SK-N-MC (cell line): ENCODE measurements at regions not wholly inside any gene's neighbourhood (a gene's known extent, or its start where the extent isn't known, plus 50 kb on each side); places are given as distances from the start of the nearest gene placed in this dataset.
"Not testable (repeated sequence)": the region's sequence is repeated elsewhere in the genome, so short reads cannot be mapped to it uniquely, and the experiment has no call there.

Source experiments
- DNase-seq: peaks from one replicate; pipeline ENCODE4 v3.0.0-alpha.2; 2011; ENCODE audit warnings: low read depth, low spot score
- H3K27ac ChIP-seq: fragments of 200-600 bp; sonication (generic); 2 replicates; pipeline ENCODE4 v1.5.1; 2016; ENCODE audit warnings: mixed run types
- H3K36me3 ChIP-seq: fragments of 200-600 bp; sonication (generic); 2 replicates; pipeline ENCODE4 v1.6.1; 2017; ENCODE audit warnings: antibody characterized with exemption, low read length, mixed read lengths; ENCODE audit not compliant: insufficient read depth
- H3K4me3 ChIP-seq: fragments of 200-600 bp; sonication (generic); 2 replicates; pipeline ENCODE4 v1.5.1; 2016
- H3K9ac ChIP-seq: fragments of 200-600 bp; sonication (generic); 2 replicates; pipeline ENCODE4 v1.8.0; 2017; ENCODE audit warnings: mixed run types, mixed read lengths; ENCODE audit not compliant: insufficient read length
- H3K9me3 ChIP-seq: fragments of 200-600 bp; sonication (generic); 2 replicates; pipeline ENCODE4 v1.6.1; 2017; ENCODE audit warnings: low read depth, mild to moderate bottlenecking, antibody characterized with exemption, low read length, moderate library complexity, mixed read lengths
- EZH2 ChIP-seq: fragments of 200-600 bp; sonication (generic); IDR thresholded peaks from one replicate; pipeline ENCODE4 v1.6.1; 2017; ENCODE audit warnings: antibody characterized with exemption
- FOXP2 ChIP-seq: optimal IDR thresholded peaks from 2 replicates; pipeline ENCODE3; 2011; ENCODE audit warnings: mild to moderate bottlenecking, moderate library complexity; ENCODE audit not compliant: insufficient read depth; ENCODE audit errors: extremely low read length, control extremely low read depth
- POLR2AphosphoS5 ChIP-seq: IDR thresholded peaks from 2 replicates; pipeline ENCODE4 v1.6.1; 2012; ENCODE audit warnings: mild to moderate bottlenecking, low read depth, low read length, borderline replicate concordance

DNA sequence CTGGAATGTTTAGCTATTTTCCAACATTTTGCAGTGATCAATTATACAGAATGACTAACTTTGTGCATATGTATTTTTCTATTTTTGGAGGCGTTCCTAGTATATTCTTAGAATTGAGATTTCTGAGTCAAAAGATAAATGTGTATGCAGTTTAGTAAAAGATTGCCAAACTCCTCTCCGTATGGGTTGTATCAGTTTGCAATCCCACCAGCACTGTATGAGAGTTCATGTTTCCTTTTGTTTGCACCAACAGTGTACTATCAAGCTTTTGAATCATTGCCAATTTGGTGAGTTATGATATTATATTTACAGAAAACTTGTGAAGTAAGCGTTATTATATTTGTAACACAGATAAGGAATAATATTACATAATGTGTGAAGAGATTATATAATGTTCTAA lies 658.7 kb downstream of the JRKL start:
- no peak for DNase-seq
- H3K9ac ChIP-seq: no peak overlapping the region
- no peak overlapping the region for H3K27ac ChIP-seq
- TF ChIP-seq EZH2 (no peak), FOXP2 (no peak), POLR2AphosphoS5 (no peak)
- no peaks in the 10 kb centered on the region for H3K36me3 ChIP-seq
- H3K9me3 ChIP-seq: no peaks in the 10 kb centered on the region
- no peak overlapping the region for H3K4me3 ChIP-seq

DNA sequence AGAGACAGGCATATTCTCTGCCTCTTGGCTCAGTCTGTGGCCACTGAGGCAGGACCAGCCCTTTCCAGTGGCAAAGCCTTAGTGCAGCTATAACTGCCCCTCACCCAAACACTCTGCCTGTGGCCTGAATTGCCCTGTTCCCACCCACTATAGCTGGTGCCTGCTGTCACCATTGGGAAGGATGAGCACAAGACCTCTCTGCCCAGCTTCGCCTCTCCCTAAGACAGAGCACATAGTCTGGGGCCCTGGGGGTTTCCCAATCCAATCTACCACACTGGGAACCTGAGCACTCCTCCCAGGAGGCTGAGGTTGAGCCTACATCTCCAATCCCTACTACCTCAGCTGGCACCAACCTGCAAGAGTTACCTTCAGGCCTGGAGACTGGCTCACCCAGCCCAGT lies 670.4 kb downstream of the JRKL start:
- no peaks in the 10 kb centered on the region for H3K9me3 ChIP-seq
- H3K36me3 ChIP-seq: no peaks in the 10 kb centered on the region
- DNase-seq: no peak
- no peak for TF ChIP-seq POLR2AphosphoS5
- TF ChIP-seq EZH2: no peak
- no peak for TF ChIP-seq FOXP2
- H3K4me3 ChIP-seq: no peak overlapping the region
- H3K9ac ChIP-seq: no peak overlapping the region
- H3K27ac ChIP-seq: no peak overlapping the region

DNA sequence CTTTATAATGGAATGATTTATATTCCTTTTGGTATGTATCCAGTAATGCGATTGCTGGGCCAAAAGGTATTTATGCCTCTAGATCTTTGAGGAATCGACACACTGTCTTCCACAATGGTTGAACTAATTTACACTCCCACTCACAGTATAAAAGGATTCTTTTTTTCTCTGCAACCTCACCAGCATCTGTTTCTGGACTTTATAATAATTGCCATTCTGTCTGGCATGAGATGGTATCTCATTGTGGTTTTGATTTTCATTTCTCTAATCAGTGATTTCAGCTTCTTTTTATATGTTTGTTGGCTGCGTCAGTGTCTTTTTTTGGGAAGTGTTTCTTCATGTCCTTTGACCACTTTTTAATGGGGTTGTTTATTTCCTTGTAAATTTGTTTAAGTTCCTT lies 679.3 kb downstream of the JRKL start:
- Histone ChIP-seq H3K27ac (no peak overlapping the region), H3K9me3 (no peaks in the 10 kb centered on the region), H3K36me3 (no peaks in the 10 kb centered on the region), H3K4me3 (no peak overlapping the region), H3K9ac (no peak overlapping the region)
- TF ChIP-seq FOXP2: no peak
- TF ChIP-seq EZH2: no peak
- TF ChIP-seq POLR2AphosphoS5: no peak
- DNase-seq: no peak

DNA sequence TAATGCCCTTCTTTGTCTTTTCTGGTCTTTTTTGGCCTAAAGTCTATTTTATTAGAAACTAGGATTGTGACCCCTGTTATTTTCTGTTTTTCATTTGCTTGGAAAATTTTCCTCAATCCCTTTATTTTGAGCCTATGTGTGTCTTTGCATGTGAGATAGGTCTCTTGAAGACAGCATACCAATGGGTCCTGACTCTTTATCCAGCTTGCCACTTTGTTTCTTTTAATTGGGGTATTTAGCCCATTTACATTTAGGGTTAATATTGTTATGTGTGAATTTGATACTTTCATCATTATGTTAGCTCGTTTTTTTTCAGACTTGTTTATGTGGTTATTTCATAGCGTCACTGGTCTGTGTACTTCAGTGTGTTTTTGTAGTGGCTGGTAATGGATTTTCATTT lies 682.6 kb downstream of the JRKL start:
- no peak for DNase-seq
- H3K9me3 ChIP-seq: no peaks in the 10 kb centered on the region
- H3K4me3 ChIP-seq: no peak overlapping the region
- no peaks in the 10 kb centered on the region for H3K36me3 ChIP-seq
- H3K27ac ChIP-seq: no peak overlapping the region
- no peak overlapping the region for H3K9ac ChIP-seq
- TF ChIP-seq FOXP2 (no peak), EZH2 (no peak), POLR2AphosphoS5 (no peak)

DNA sequence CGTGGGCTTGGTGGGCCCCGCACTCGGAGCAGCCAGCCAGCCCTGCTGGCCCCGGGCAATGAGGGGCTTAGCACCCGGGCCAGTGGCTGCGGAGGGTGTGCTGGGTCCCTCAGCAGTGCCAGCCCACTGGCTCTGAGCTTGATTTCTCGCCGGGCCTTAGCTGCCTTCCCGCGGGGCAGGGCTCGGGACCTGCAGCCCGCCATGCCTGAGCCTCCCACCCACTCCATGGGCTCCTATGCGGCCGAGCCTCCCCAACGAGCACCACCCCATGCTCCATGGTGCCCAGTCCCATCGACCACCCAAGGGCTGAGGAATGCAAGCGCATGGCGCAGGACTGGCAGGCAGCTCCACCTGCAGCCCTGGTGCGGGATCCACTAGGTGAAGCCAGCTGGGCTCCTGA lies 686.9 kb downstream of the JRKL start:
- not testable (repeated sequence) for H3K36me3 ChIP-seq, DNase-seq, H3K4me3 ChIP-seq, H3K9ac ChIP-seq, H3K27ac ChIP-seq, H3K9me3 ChIP-seq

DNA sequence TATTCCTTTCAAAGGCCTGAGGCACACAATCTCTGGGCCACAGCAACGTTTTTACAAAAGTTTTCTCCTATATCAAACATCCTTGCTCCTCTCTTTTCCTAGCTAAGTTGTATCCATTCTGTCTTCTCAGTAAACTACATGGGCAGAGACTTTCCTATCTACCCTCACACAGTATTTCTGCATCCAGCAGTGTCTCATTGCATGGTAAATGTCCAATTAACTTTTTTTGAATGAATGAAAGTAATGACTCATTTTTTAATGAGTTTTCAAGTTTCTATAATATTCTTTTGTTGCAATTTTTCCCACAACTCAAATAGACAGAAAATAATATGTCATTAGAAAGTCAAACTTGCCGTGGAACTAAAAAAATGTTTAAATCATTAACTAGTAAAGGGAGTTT lies 688.6 kb downstream of the JRKL start:
- H3K9ac ChIP-seq: no peak overlapping the region
- H3K36me3 ChIP-seq: no peaks in the 10 kb centered on the region
- DNase-seq: no peak
- TF ChIP-seq EZH2 (no peak), POLR2AphosphoS5 (no peak), FOXP2 (no peak)
- H3K9me3 ChIP-seq: no peaks in the 10 kb centered on the region
- no peak overlapping the region for H3K4me3 ChIP-seq
- no peak overlapping the region for H3K27ac ChIP-seq

DNA sequence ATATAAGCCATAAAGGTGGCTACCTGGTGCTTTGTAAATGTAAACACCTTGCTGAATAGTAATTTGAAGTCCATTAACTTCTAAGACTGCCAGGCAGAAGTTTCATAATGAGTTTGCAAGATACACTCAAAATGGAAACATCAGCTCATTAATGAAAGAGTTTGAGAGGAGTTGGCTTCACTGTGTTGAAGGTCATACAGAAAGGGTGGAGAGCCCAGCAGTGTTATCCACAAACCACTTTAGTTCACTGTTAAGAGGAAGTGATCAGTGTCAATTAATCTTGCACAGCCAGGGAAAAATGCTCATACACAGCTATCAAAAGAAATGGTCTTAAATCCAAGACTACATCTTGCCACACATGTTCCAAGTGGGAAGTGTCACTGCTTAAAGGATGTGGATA lies 689.4 kb downstream of the JRKL start:
- Histone ChIP-seq H3K27ac (no peak overlapping the region), H3K9ac (no peak overlapping the region), H3K4me3 (no peak overlapping the region), H3K36me3 (no peaks in the 10 kb centered on the region), H3K9me3 (no peaks in the 10 kb centered on the region)
- DNase-seq: no peak
- TF ChIP-seq POLR2AphosphoS5 (no peak), FOXP2 (no peak), EZH2 (no peak)

DNA sequence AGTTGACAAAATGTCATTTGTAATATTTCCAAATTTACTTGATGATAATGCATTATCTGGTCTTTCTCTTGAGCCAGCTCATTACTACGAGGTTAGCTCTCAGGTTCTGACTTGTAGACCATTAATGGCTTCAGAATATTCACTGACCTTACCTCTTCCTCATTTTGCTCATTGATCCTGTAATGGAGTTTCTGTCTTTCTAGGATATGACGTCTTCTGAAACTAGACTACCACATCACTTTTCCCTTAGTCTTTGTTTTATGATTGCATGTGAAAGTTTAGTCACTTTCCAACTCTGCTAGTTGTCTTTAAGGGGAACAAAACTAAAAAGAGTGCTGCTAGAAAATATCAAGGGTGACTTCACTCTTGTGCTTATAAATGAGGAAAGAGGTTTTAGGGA lies 697.6 kb downstream of the JRKL start:
- no peak for DNase-seq
- Histone ChIP-seq H3K36me3 (no peaks in the 10 kb centered on the region), H3K4me3 (no peak overlapping the region), H3K9ac (no peak overlapping the region), H3K9me3 (no peaks in the 10 kb centered on the region), H3K27ac (no peak overlapping the region)
- no peak for TF ChIP-seq POLR2AphosphoS5
- no peak for TF ChIP-seq EZH2
- TF ChIP-seq FOXP2: no peak

DNA sequence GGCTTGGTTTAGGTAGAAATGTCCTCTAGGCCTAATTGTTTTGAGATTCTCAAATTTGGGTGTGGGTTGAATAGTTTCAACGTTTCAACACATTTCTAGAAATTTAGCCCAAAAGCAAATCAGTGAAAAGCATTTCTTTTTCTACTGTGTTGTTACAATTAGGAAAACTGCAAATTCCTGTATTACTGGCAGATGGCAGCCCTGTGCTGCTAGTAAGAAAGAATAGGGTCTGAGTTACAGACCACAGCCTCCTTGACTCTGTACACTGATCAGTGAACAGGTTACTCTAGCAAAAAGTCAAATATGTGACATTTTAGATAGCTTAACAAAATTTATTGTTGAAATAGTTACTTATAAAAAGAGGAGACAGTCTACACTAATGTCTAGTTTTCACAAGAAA lies 703.0 kb downstream of the JRKL start:
- TF ChIP-seq POLR2AphosphoS5: no peak
- no peak for TF ChIP-seq FOXP2
- TF ChIP-seq EZH2: no peak
- Histone ChIP-seq H3K27ac (no peak overlapping the region), H3K36me3 (no peaks in the 10 kb centered on the region), H3K4me3 (no peak overlapping the region), H3K9me3 (no peaks in the 10 kb centered on the region), H3K9ac (no peak overlapping the region)
- no peak for DNase-seq

DNA sequence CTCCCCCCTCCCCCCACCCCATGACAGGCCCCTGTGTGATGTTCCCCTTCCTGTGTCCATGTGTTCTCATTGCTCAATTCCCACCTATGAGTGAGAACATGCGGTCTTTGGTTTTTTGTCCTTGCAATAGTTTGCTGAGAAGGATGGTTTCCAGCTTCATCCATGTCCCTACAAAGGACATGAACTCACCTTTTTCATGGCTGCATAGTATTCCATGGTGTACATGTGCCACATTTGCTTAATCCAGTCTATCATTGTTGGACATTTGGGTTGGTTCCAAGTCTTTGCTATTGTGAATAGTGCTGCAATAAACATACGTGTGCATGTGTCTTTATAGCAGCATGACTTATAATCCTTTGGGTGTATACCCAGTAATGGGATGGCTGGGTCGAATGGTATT lies 712.4 kb downstream of the JRKL start:
- H3K9ac ChIP-seq, H3K27ac ChIP-seq, DNase-seq, H3K9me3 ChIP-seq, H3K36me3 ChIP-seq, H3K4me3 ChIP-seq: not testable (repeated sequence)
